ENCODE measurements at regions not wholly inside any gene's neighbourhood (a gene's known extent, or its start where the extent isn't known, plus 50 kb on each side); places are given as distances from the start of the nearest gene placed in this dataset.

- no peak for DNase-seq (ENCODE audit: low spot score)
Measured at GRCh38 chr1:239008568-239008967, 377.8 kb upstream of the CHRM3 start.

GRCh38 chr1:239006276-239006675, 380.1 kb upstream of the CHRM3 start:
- DNase-seq (ENCODE audit: low spot score): no peak

GRCh38 chr1:238999944-239000343, 386.4 kb upstream of the CHRM3 start:
- no peak for DNase-seq (ENCODE audit: low spot score)

GRCh38 chr1:238998577-238998976, 387.8 kb upstream of the CHRM3 start:
- no peak for DNase-seq (ENCODE audit: low spot score)

- DNase-seq (ENCODE audit: low spot score): no peak
Measured at GRCh38 chr1:238991765-238992495, 394.4 kb upstream of the CHRM3 start.

GRCh38 chr1:238985312-238985711, 401.1 kb upstream of the CHRM3 start:
- no peak for DNase-seq (ENCODE audit: low spot score)

GRCh38 chr1:238982736-238983135, 403.6 kb upstream of the CHRM3 start:
- no peak for DNase-seq (ENCODE audit: low spot score)

- no peak for DNase-seq (ENCODE audit: low spot score)
Measured at GRCh38 chr1:238981317-238981933, 404.9 kb upstream of the CHRM3 start.

- DNase-seq (ENCODE audit: low spot score): no peak
Measured at GRCh38 chr1:238980053-238980452, 406.3 kb upstream of the CHRM3 start.

GRCh38 chr1:238964631-238965030, 421.7 kb upstream of the CHRM3 start:
- DNase-seq (ENCODE audit: low spot score): no peak

- no peak for DNase-seq (ENCODE audit: low spot score)
Measured at GRCh38 chr1:238962941-238963340, 423.4 kb upstream of the CHRM3 start.

GRCh38 chr1:238961790-238962189, 424.6 kb upstream of the CHRM3 start:
- no peak for DNase-seq (ENCODE audit: low spot score)

GRCh38 chr1:238960071-238960470, 426.3 kb upstream of the CHRM3 start:
- no peak for DNase-seq (ENCODE audit: low spot score)

GRCh38 chr1:238955934-238956333, 430.4 kb upstream of the CHRM3 start:
- DNase-seq (ENCODE audit: low spot score): no peak

GRCh38 chr1:238954865-238955264, 431.5 kb upstream of the CHRM3 start:
- no peak for DNase-seq (ENCODE audit: low spot score)

- DNase-seq (ENCODE audit: low spot score): no peak
Measured at GRCh38 chr1:238953448-238954010, 432.8 kb upstream of the CHRM3 start.

- no peak for DNase-seq (ENCODE audit: low spot score)
Measured at GRCh38 chr1:238951809-238952208, 434.6 kb upstream of the CHRM3 start.

- DNase-seq (ENCODE audit: low spot score): no peak
Measured at GRCh38 chr1:238950784-238951183, 435.6 kb upstream of the CHRM3 start.

GRCh38 chr1:238950017-238950416, 436.4 kb upstream of the CHRM3 start:
- DNase-seq (ENCODE audit: low spot score): no peak

GRCh38 chr1:238944028-238944427, 442.3 kb upstream of the CHRM3 start:
- DNase-seq (ENCODE audit: low spot score): no peak

- no peak for DNase-seq (ENCODE audit: low spot score)
Measured at GRCh38 chr1:238927899-238928298, 458.5 kb upstream of the CHRM3 start.

- DNase-seq (ENCODE audit: low spot score): no peak
Measured at GRCh38 chr1:238916828-238917227, 469.5 kb upstream of the CHRM3 start.

- DNase-seq (ENCODE audit: low spot score): no peak
Measured at GRCh38 chr1:238914346-238914745, 472.0 kb upstream of the CHRM3 start.

GRCh38 chr1:238913210-238913609, 473.2 kb upstream of the CHRM3 start:
- no peak for DNase-seq (ENCODE audit: low spot score)

All from putamen (tissue), 1 donor.